ENCODE measurements at regions not wholly inside any gene's neighbourhood (a gene's known extent, or its start where the extent isn't known, plus 50 kb on each side); places are given as distances from the start of the nearest gene placed in this dataset.

DNA sequence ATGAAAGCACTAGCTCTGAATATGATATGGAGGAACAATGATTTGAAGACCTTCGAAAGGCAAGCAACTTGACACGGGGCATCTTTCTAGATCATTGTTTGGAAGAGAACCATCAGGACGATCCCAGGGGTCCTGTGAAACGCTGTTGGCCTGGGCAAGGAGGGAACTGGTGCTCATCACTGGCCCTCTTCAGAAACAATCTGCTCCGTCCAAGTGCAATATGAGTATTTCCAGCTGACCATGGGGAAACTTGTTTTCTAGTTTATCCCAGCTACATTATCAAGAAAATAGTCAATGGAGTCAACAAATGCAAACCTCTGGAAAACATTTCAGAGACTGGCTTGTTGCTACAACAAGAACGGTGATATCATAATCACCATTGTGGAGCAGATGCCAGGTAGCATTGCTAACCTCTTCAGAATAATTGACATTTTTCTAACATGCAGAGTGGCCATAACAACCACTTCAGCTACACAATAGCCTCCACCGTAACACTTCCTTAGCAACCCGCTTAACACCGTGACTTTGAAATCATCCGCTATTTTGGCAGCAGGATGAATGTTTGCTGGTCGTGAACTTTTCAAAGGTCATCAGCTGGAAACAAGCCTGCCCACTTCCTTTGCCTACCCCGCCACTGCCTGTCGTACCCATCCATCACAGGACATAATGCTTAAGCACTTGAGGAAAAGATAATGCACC lies 112.0 kb upstream of the PDE10A start:
- in situ Hi-C loops (cut with HindIII; ENCODE audit: low sequenced_read_pairs), result no loop called here
- H3K4me3 ChIP-seq (ENCODE audit: low read depth, low read length), result no peak overlapping the region
- TF ChIP-seq, protein P1, sequence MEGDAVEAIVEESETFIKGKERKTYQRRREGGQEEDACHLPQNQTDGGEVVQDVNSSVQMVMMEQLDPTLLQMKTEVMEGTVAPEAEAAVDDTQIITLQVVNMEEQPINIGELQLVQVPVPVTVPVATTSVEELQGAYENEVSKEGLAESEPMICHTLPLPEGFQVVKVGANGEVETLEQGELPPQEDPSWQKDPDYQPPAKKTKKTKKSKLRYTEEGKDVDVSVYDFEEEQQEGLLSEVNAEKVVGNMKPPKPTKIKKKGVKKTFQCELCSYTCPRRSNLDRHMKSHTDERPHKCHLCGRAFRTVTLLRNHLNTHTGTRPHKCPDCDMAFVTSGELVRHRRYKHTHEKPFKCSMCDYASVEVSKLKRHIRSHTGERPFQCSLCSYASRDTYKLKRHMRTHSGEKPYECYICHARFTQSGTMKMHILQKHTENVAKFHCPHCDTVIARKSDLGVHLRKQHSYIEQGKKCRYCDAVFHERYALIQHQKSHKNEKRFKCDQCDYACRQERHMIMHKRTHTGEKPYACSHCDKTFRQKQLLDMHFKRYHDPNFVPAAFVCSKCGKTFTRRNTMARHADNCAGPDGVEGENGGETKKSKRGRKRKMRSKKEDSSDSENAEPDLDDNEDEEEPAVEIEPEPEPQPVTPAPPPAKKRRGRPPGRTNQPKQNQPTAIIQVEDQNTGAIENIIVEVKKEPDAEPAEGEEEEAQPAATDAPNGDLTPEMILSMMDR (IDR thresholded peaks at IDR 0.05; ENCODE audit: low read depth, low read length), result no peak
- peak; percentile 37 for DNase-seq (ENCODE audit: low read depth, low spot score)

DNA sequence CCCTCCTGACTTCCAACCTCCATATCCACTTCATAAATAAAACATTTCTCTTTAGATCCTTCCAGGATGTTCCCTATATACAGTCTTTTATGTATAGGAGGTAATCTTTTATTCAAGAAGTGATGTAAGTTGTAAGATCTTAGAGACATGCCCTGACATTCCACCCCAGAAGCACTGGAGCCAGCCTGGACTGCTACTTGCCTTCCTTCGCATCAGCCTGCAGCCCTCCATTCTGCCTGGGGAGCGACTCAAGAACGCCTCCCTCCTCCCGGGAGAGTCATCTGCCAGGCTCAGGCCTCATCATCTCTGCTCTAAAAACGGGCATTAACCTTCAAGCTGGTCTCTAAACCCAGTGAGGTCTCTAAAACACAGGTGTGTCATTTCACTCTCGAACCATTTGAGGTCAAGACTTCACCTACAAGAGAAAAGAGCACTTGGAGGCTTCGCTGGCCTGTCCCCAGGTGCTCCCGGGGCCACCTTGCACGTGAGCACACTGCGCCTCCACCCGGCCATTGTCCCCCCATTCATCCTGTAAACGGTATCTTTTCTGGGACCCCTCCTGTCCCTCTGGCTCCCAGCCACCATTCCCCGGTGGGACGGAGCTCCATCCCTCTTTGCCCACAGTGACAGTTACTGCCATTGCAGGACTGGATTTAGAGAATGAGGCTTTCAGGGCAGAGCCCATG lies 107.5 kb upstream of the PDE10A start:
- in situ Hi-C loops (cut with HindIII; ENCODE audit: low sequenced_read_pairs), result no loop called here
- H3K4me3 ChIP-seq (ENCODE audit: low read depth, low read length), result no peak overlapping the region
- no peak for DNase-seq (ENCODE audit: low read depth, low spot score)
- TF ChIP-seq, protein P1 (IDR thresholded peaks at IDR 0.05; ENCODE audit: low read depth, low read length), result no peak

DNA sequence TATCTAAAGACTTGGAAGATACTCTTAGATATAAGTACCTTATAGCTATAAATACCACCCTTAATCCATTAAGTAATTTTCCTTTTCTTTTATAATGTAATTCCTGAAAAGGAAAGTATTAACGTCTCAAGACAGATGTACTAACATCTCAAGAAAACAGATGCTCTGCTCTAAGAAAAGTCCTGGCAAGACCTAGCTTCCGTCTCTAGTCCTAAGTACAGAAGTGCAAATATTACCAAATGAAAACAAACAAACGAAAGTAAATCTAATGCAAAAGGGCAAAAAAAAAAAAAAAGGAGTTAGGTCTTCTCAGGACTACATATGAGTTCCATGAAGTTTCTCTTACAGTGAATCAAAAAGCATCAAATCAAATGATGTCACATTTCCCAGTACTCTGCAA lies 106.8 kb upstream of the PDE10A start:
- no peak overlapping the region for H3K4me3 ChIP-seq (ENCODE audit: low read depth, low read length)
- in situ Hi-C loops (cut with HindIII; ENCODE audit: low sequenced_read_pairs), result no loop called here
- TF ChIP-seq, protein P1 (IDR thresholded peaks at IDR 0.05; ENCODE audit: low read depth, low read length), result no peak
- DNase-seq (ENCODE audit: low read depth, low spot score), result no peak

DNA sequence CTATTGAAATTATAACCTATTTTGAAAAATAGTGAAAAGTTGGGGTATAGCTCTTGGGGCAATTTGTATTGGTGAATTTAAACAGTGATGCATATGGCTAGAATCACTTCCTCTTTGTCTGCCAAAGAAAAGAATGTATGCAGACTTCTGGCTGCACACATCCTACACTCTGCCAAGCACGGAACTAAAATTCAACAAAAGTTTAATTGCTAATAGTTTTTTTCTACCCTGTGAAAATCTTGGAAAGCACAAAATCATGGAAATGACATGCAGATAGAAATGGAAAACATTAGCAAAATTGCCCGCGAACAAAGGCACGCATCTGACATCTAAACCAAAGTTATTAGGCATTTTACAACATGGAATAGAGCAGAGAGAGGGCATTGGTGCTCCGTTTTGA lies 106.4 kb upstream of the PDE10A start:
- TF ChIP-seq, protein P1 (IDR thresholded peaks at IDR 0.05; ENCODE audit: low read depth, low read length), result no peak
- H3K4me3 ChIP-seq (ENCODE audit: low read depth, low read length), result no peak overlapping the region
- in situ Hi-C loops (cut with HindIII; ENCODE audit: low sequenced_read_pairs), result no loop called here
- no peak for DNase-seq (ENCODE audit: low read depth, low spot score)

DNA sequence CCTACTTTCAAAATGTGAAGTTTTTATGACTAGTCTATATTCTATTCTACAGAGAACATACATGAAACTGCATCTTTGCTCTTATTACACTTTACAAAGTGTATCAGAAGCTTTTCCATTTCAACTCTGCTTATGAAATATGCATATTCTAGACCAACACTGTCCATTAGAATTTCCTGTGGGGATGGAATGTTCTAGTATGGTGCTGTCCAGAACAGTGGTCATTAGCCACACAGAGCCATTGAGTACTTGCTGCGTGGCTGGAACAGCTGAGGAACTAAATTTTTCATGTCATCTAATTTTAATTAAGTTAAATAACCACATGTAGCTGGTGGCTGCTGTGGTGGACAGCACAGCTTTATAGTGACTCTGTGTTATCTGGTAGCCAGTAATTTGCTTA lies 105.9 kb upstream of the PDE10A start:
- in situ Hi-C loops (cut with HindIII; ENCODE audit: low sequenced_read_pairs), result no loop called here
- no peak overlapping the region for H3K4me3 ChIP-seq (ENCODE audit: low read depth, low read length)
- DNase-seq (ENCODE audit: low read depth, low spot score), result no peak
- TF ChIP-seq, protein P1 (IDR thresholded peaks at IDR 0.05; ENCODE audit: low read depth, low read length), result no peak

DNA sequence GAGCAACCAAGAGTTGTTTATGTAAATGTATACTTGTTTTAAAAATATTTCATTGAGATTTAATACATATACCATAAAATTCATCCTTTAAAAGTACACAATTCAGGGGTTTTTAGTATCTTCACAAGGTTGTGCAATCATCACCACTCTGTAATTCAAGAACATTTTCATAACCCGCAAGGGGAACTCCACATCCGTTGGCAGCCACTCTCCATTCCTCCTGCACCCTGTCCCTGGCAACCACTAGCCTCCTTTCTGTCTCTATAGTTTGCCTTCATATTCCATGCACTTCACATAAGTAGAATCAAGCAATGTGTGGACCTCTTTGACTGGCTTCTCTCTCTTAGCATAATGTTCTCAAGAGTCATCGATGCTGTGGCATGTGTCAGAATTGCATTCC lies 104.2 kb upstream of the PDE10A start:
- H3K4me3 ChIP-seq (ENCODE audit: low read depth, low read length), result no peak overlapping the region
- in situ Hi-C loops (cut with HindIII; ENCODE audit: low sequenced_read_pairs), result no loop called here
- peak; percentile 17 for DNase-seq (ENCODE audit: low read depth, low spot score)
- TF ChIP-seq, protein P1 (IDR thresholded peaks at IDR 0.05; ENCODE audit: low read depth, low read length), result no peak
